OCI-LY3 (cell line): ENCODE measurements at regions not wholly inside any gene's neighbourhood (a gene's known extent, or its start where the extent isn't known, plus 50 kb on each side); places are given as distances from the start of the nearest gene placed in this dataset.

Experiments
- H2AFZ ChIP-seq: fragments of 200-600, 300-600 bp; shearing (Covaris generic); 2 replicates; pipeline ENCODE4 v1.6.0; 2014; ENCODE audit warnings: antibody characterized with exemption, low read depth, low read length
- H3K27ac ChIP-seq: fragments of 200-600, 300-600 bp; sonication (generic); 2 replicates; pipeline ENCODE4 v1.5.1; 2014; ENCODE audit warnings: mild to moderate bottlenecking, low read length, moderate library complexity, mixed read lengths
- H3K27me3 ChIP-seq: fragments of 200-600, 300-600 bp; sonication (generic); 2 replicates; pipeline ENCODE4 v1.6.1; 2014; ENCODE audit warnings: low read depth, low read length, mixed read lengths
- H3K36me3 ChIP-seq: fragments of 200-600, 300-600 bp; sonication (generic); replicated peaks from 2 replicates; pipeline ENCODE3; 2014; ENCODE audit warnings: low read depth, low read length, mixed read lengths
- H3K4me1 ChIP-seq: fragments of 300-600, 200-600 bp; sonication (generic); 2 replicates; pipeline ENCODE4 v1.6.1; 2014; ENCODE audit warnings: low read length, mixed read lengths
- H3K4me2 ChIP-seq: fragments of 200-600, 300-600 bp; sonication (generic); 2 replicates; pipeline ENCODE4 v1.6.1; 2014; ENCODE audit warnings: low read length, mixed read lengths
- H3K4me3 ChIP-seq: fragments of 300-600, 200-600 bp; sonication (generic); 2 replicates; pipeline ENCODE4 v1.5.1; 2014; ENCODE audit warnings: antibody characterized with exemption, mild to moderate bottlenecking, low read length, moderate library complexity
- H3K79me2 ChIP-seq: fragments of 300-600, 200-600 bp; shearing (Covaris generic); 2 replicates; pipeline ENCODE4 v1.6.1; 2014; ENCODE audit warnings: mild to moderate bottlenecking, low read length, mixed read lengths
- H3K9ac ChIP-seq: fragments of 300-600, 200-600 bp; shearing (Covaris generic); 2 replicates; pipeline ENCODE4 v1.6.0; 2014; ENCODE audit warnings: mild to moderate bottlenecking, low read length, moderate library complexity
- H3K9me3 ChIP-seq: fragments of 200-600, 300-600 bp; shearing (Covaris generic); 2 replicates; pipeline ENCODE4 v1.6.1; 2014; ENCODE audit warnings: low read length, mixed read lengths; ENCODE audit not compliant: insufficient read depth
- H4K20me1 ChIP-seq: fragments of 200-600, 300-600 bp; sonication (generic); 2 replicates; pipeline ENCODE4 v1.6.1; 2016; ENCODE audit warnings: low read length, mixed read lengths; ENCODE audit not compliant: insufficient read depth
- EZH2phosphoT487 ChIP-seq: fragments of 200-600 bp; shearing (Covaris generic); IDR thresholded peaks from 2 replicates; pipeline ENCODE4 v1.6.1; 2018; ENCODE audit warnings: antibody characterized with exemption, mixed run types, low read depth
- TF ChIP-seq, protein P1 (sequence below): fragments of 200-600, 300-600 bp; sonication (generic); IDR thresholded peaks from 2 replicates; pipeline ENCODE4 v1.5.1; 2014; ENCODE audit warnings: antibody characterized with exemption, low read length, low read depth

- Histone ChIP-seq H3K4me2 (no peak overlapping the region), H3K27me3 (no peaks in the 10 kb centered on the region), H3K4me1 (no peaks in the 10 kb centered on the region), H3K27ac (no peak overlapping the region), H4K20me1 (no peaks in the 10 kb centered on the region), H3K9me3 (no peaks in the 10 kb centered on the region), H2AFZ (no peak overlapping the region), H3K4me3 (no peak overlapping the region), H3K36me3 (no peaks in the 10 kb centered on the region), H3K9ac (no peak overlapping the region), H3K79me2 (no peaks in the 10 kb centered on the region)
- TF ChIP-seq, protein P1, sequence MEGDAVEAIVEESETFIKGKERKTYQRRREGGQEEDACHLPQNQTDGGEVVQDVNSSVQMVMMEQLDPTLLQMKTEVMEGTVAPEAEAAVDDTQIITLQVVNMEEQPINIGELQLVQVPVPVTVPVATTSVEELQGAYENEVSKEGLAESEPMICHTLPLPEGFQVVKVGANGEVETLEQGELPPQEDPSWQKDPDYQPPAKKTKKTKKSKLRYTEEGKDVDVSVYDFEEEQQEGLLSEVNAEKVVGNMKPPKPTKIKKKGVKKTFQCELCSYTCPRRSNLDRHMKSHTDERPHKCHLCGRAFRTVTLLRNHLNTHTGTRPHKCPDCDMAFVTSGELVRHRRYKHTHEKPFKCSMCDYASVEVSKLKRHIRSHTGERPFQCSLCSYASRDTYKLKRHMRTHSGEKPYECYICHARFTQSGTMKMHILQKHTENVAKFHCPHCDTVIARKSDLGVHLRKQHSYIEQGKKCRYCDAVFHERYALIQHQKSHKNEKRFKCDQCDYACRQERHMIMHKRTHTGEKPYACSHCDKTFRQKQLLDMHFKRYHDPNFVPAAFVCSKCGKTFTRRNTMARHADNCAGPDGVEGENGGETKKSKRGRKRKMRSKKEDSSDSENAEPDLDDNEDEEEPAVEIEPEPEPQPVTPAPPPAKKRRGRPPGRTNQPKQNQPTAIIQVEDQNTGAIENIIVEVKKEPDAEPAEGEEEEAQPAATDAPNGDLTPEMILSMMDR: no peak
- no peak for TF ChIP-seq EZH2phosphoT487
Observed at GRCh38 chr15:46344915-46345314, 710.1 kb downstream of the SQOR start.

DNA sequence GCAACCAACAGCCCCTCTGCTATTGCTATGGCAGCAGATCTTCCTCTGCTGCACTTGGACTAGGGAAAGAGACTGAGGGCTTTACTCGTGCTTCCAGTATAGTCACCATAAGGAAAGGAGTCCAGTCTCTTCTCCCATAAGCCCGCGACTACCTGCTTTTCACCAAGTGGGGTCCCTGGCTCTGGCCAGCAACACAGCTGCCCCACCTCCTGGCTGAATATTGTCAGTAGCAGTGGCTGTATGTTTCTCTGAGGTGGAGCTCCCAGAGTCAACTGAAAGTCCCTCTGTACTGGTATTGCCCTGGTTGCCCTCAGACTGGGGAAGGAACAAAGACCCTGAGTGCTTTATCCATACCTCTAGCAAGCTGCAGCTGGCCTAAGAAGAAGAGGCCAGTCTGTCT, 719.6 kb downstream of the SQOR start:
- no peak overlapping the region for H3K4me2 ChIP-seq
- no peaks in the 10 kb centered on the region for H3K9me3 ChIP-seq

DNA sequence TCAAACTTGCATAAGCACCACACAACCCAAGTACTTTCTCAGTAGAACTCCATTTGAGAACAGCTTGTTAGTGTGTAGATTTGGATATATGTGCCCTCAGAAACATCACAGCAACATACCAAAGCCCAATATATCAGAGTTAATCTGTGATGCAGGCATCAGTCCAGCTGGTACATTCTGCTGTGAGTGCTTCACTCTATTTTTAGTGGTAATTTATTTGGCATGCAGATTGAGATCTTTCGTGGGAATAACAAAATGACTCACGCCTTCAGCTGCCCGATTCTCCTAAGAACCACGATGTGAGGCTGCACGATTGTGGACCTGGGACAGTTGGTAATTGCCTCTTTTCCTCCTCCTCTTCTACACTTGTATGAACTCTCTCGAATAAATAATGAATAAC, 730.7 kb downstream of the SQOR start:
- H3K27ac ChIP-seq: no peak overlapping the region
- TF ChIP-seq, protein P1: no peak
- no peak for TF ChIP-seq EZH2phosphoT487
- no peaks in the 10 kb centered on the region for H3K79me2 ChIP-seq
- H3K27me3 ChIP-seq: no peaks in the 10 kb centered on the region
- no peaks in the 10 kb centered on the region for H3K4me1 ChIP-seq
- H3K4me2 ChIP-seq: no peak overlapping the region
- H2AFZ ChIP-seq: no peak overlapping the region
- H3K9me3 ChIP-seq: no peaks in the 10 kb centered on the region
- H3K4me3 ChIP-seq: no peak overlapping the region
- no peak overlapping the region for H3K9ac ChIP-seq
- H3K36me3 ChIP-seq: no peaks in the 10 kb centered on the region
- H4K20me1 ChIP-seq: no peaks in the 10 kb centered on the region

More for the DNA sequence above, 719.6 kb downstream of the SQOR start:
- Histone ChIP-seq H3K27ac (no peak overlapping the region), H3K79me2 (no peaks in the 10 kb centered on the region), H3K27me3 (no peaks in the 10 kb centered on the region), H4K20me1 (no peaks in the 10 kb centered on the region), H3K36me3 (no peaks in the 10 kb centered on the region), H2AFZ (no peak overlapping the region), H3K4me1 (no peaks in the 10 kb centered on the region), H3K9ac (no peak overlapping the region), H3K4me3 (no peak overlapping the region)
- TF ChIP-seq, protein P1: no peak
- no peak for TF ChIP-seq EZH2phosphoT487

DNA sequence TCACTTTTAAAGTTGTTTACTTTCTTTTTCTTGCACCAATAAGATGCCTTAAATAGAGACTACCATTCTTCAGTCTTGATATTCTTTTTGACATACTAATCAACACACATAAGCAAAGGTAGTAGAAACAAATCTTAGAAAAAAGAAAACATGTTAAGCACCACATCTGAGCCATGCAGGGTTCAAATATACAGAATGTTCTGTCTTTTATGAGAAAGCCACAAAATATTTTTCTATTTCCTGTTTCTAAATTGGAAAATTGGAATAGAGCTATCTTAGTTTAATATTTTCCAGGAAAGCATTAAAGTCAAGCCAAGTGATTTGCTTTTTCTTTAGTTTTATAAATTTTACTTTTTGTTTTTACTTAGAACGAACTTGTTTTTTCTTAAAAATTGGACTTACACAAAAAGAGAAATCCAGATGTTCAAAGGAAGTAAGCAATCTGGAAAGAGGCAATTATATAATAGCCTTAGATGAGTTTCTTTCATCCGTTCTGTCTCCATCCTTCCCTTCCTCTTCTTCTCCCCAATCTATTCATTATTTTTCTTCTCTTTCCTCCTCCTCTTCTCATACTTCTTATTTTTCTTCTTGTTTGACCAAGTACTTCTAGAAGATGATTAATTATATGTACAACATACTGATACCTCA, 731.7 kb downstream of the SQOR start:
- Histone ChIP-seq H3K9me3 (no peaks in the 10 kb centered on the region), H3K4me2 (no peak overlapping the region), H3K4me1 (no peaks in the 10 kb centered on the region), H4K20me1 (no peaks in the 10 kb centered on the region), H3K4me3 (no peak overlapping the region), H3K27ac (no peak overlapping the region), H3K36me3 (no peaks in the 10 kb centered on the region), H2AFZ (no peak overlapping the region), H3K27me3 (no peaks in the 10 kb centered on the region), H3K79me2 (no peaks in the 10 kb centered on the region), H3K9ac (no peak overlapping the region)
- TF ChIP-seq, protein P1: no peak
- TF ChIP-seq EZH2phosphoT487: no peak
